ENCODE measurements at regions not wholly inside any gene's neighbourhood (a gene's known extent, or its start where the extent isn't known, plus 50 kb on each side); places are given as distances from the start of the nearest gene placed in this dataset.

- no peak for TF ChIP-seq ZMAT4 (CRISPR knock-in tag; IDR thresholded peaks at IDR 0.05)
- no peak for TF ChIP-seq CTCF (IDR thresholded peaks at IDR 0.05)
Observed at GRCh38 chr13:111005808-111006505, 91.1 kb upstream of the ANKRD10 start (continued).

- peaks cover 17% of the 10 kb centered on the region for H3K4me1 Mint-ChIP-seq
- H3K27me3 Mint-ChIP-seq (ENCODE audit: low read depth) = no peaks in the 10 kb centered on the region; the same call in 1 of the 2 replicates
- POLR2A ChIA-PET = no interaction called here
- no peak overlapping the region for H3K27ac Mint-ChIP-seq
- ATAC-seq (no peak), DNase-seq (ENCODE audit: low spot score) (no peak)
- H3K9me3 Mint-ChIP-seq = no peaks in the 10 kb centered on the region
- H3K4me3 Mint-ChIP-seq = no peak overlapping the region
- H3K36me3 Mint-ChIP-seq = no peaks in the 10 kb centered on the region
- CTCF ChIA-PET = no interaction called here
- no peak for TF ChIP-seq CDX4 (CRISPR knock-in tag; IDR thresholded peaks at IDR 0.05; ENCODE audit: borderline replicate concordance)
- TF ChIP-seq MYBL2 (CRISPR knock-in tag; IDR thresholded peaks at IDR 0.05) = no peak
- no peak for TF ChIP-seq ZNF263 (CRISPR knock-in tag; IDR thresholded peaks at IDR 0.05; ENCODE audit: low read depth)
- TF ChIP-seq ZNF423 (CRISPR knock-in tag; IDR thresholded peaks at IDR 0.05) = no peak
- TF ChIP-seq ESRRA (CRISPR knock-in tag; IDR thresholded peaks at IDR 0.05; ENCODE audit: borderline replicate concordance) = no peak
- TF ChIP-seq AR (CRISPR knock-in tag; IDR thresholded peaks at IDR 0.05) = no peak
- no peak for TF ChIP-seq GTF2I (CRISPR knock-in tag; conservative IDR thresholded peaks at IDR 0.05)
- TF ChIP-seq SP1 (CRISPR knock-in tag; conservative IDR thresholded peaks at IDR 0.05) = no peak
- TF ChIP-seq AFF4 (CRISPR knock-in tag; IDR thresholded peaks at IDR 0.05; ENCODE audit: borderline replicate concordance) = no peak
- no peak for TF ChIP-seq KAT7 (CRISPR knock-in tag; IDR thresholded peaks at IDR 0.05; ENCODE audit: borderline replicate concordance)
- no peak for TF ChIP-seq ZNF416 (CRISPR knock-in tag; IDR thresholded peaks at IDR 0.05)
- TF ChIP-seq USF1 (CRISPR knock-in tag; IDR thresholded peaks at IDR 0.05) = no peak
Observed at GRCh38 chr13:111005364-111005763, 90.5 kb upstream of the ANKRD10 start.
